ENCODE measurements at regions not wholly inside any gene's neighbourhood (a gene's known extent, or its start where the extent isn't known, plus 50 kb on each side); places are given as distances from the start of the nearest gene placed in this dataset.

- intact Hi-C loops (cut with DNase I) = no loop called here
- TF ChIP-seq CTCF (IDR thresholded peaks at IDR 0.05) = no peak
- no peaks in the 10 kb centered on the region for H3K36me3 ChIP-seq
- H3K4me1 ChIP-seq = no peaks in the 10 kb centered on the region
- H3K9ac ChIP-seq (ENCODE audit: low read depth in 2 of 2, low read length in 2 of 2) = no peak overlapping the region
- no peaks in the 10 kb centered on the region for H3K9me3 ChIP-seq
- no peak for DNase-seq
- H3K4me3 ChIP-seq = no peak overlapping the region
- H3K27me3 ChIP-seq = no peaks in the 10 kb centered on the region
- H3K27ac ChIP-seq = no peak overlapping the region
Measured at GRCh38 chr21:26626187-26626586, 53.1 kb upstream of the CYYR1 start.

GRCh38 chr21:26624983-26625519 lies 52.0 kb upstream of the CYYR1 start:
- Histone ChIP-seq H3K4me3 (no peak overlapping the region), H3K9me3 (no peaks in the 10 kb centered on the region), H3K4me1 (no peaks in the 10 kb centered on the region), H3K27ac (no peak overlapping the region), H3K36me3 (no peaks in the 10 kb centered on the region), H3K27me3 (no peaks in the 10 kb centered on the region), H3K9ac (ENCODE audit: low read depth in 2 of 2, low read length in 2 of 2) (no peak overlapping the region)
- intact Hi-C loops (cut with DNase I) = no loop called here
- no peak for DNase-seq
- no peak for TF ChIP-seq CTCF (IDR thresholded peaks at IDR 0.05)

All from colonic mucosa (tissue), 4 donors.